HEK293 (cell line): ENCODE measurements at regions not wholly inside any gene's neighbourhood (a gene's known extent, or its start where the extent isn't known, plus 50 kb on each side); places are given as distances from the start of the nearest gene placed in this dataset.

Experiments used
- CTCF ChIA-PET: fragments of 350-600 bp; formaldehyde crosslinking; extraction: SDS; loops from one replicate; lab custom pipeline; 2021; ENCODE audit warnings: antibody characterized with exemption; lab: Yijun Ruan, JAX
- POLR2A ChIA-PET: fragments of 300-600 bp; formaldehyde crosslinking; extraction: SDS; loops from one replicate; lab custom pipeline; 2020; ENCODE audit warnings: antibody characterized with exemption, inconsistent platforms; lab: Yijun Ruan, JAX
- H3K27ac ChIP-seq: fragments of 200-500 bp; sonication (Bioruptor generic); 2 replicates; pipeline ENCODE4 v1.5.1; 2014; ENCODE audit warnings: low read depth, low read length, control low read depth, inconsistent platforms; ENCODE audit errors: extremely low read depth
- H3K36me3 ChIP-seq, 2 experiments: fragments of 200-500 bp in 1 of 2; sonication (Bioruptor generic) in 1 of 2; 1 replicate in 1 of 2; 2 replicates in 1 of 2; pipeline ENCODE4 v1.5.1; 2014 to 2017; ENCODE audit warnings: inconsistent platforms in 2 of 2, low read length in 2 of 2; ENCODE audit not compliant: control insufficient read depth in 2 of 2, insufficient read depth in 1 of 2
- H3K4me1 ChIP-seq: fragments of 200-500 bp; sonication (Bioruptor generic); 2 replicates; pipeline ENCODE4 v1.5.1; 2014; ENCODE audit warnings: mild to moderate bottlenecking, low read length, inconsistent platforms; ENCODE audit not compliant: control insufficient read depth, insufficient read depth
- H3K4me3 ChIP-seq: 2 replicates; pipeline ENCODE4 v1.5.1; 2011; ENCODE audit warnings: low read depth, mild to moderate bottlenecking, control low read depth, low read length, moderate library complexity
- H3K9me3 ChIP-seq: fragments of 200-500 bp; sonication (Bioruptor generic); 2 replicates; pipeline ENCODE4 v1.5.1; 2014; ENCODE audit warnings: low read depth, low read length, inconsistent platforms; ENCODE audit not compliant: control insufficient read depth, insufficient read depth
- GLI2 ChIP-seq: fragments of 450-650 bp; formaldehyde crosslinking; IDR thresholded peaks from 2 replicates; pipeline ENCODE4; 2017; ENCODE audit warnings: missing biosample characterization, missing genetic modification characterization, low read depth, borderline replicate concordance
- KLF10 ChIP-seq: fragments of 450-650 bp; IDR thresholded peaks from 2 replicates; pipeline ENCODE4 v1.5.1; 2018; ENCODE audit warnings: missing biosample characterization, mild to moderate bottlenecking, missing genetic modification characterization
- TSHZ1 ChIP-seq: fragments of 450-650 bp; formaldehyde crosslinking; IDR thresholded peaks from 2 replicates; pipeline ENCODE4 v1.5.1; 2016; ENCODE audit warnings: missing biosample characterization, missing genetic modification characterization, borderline replicate concordance
- ZNF24 ChIP-seq: fragments of 450-650 bp; formaldehyde crosslinking; IDR thresholded peaks from 2 replicates; pipeline ENCODE4 v1.5.1; 2016; ENCODE audit warnings: missing biosample characterization, missing genetic modification characterization
- ZNF280D ChIP-seq: fragments of 450-650 bp; formaldehyde crosslinking; IDR thresholded peaks from 2 replicates; pipeline ENCODE4 v1.5.1; 2016; ENCODE audit warnings: missing biosample characterization, missing genetic modification characterization
- ZNF354C ChIP-seq: fragments of 450-650 bp; formaldehyde crosslinking; IDR thresholded peaks from 2 replicates; pipeline ENCODE4 v1.5.1; 2016; ENCODE audit warnings: missing biosample characterization, missing genetic modification characterization, low read depth, borderline replicate concordance
- ZNF426 ChIP-seq: fragments of 450-650 bp; formaldehyde crosslinking; IDR thresholded peaks from 2 replicates; pipeline ENCODE4 v1.5.1; 2017; ENCODE audit warnings: missing biosample characterization, missing genetic modification characterization, mild to moderate bottlenecking, inconsistent platforms, moderate library complexity
- ZNF473 ChIP-seq: fragments of 450-650 bp; formaldehyde crosslinking; IDR thresholded peaks from 2 replicates; pipeline ENCODE4 v1.5.1; 2017; ENCODE audit warnings: missing biosample characterization, missing genetic modification characterization
- ZNF645 ChIP-seq: fragments of 450-650 bp; formaldehyde crosslinking; IDR thresholded peaks from 2 replicates; pipeline ENCODE4; 2016; ENCODE audit warnings: missing biosample characterization, missing genetic modification characterization
- ZNF701 ChIP-seq: fragments of 450-650 bp; formaldehyde crosslinking; IDR thresholded peaks from 2 replicates; pipeline ENCODE4 v1.5.1; 2016; ENCODE audit warnings: missing biosample characterization, missing genetic modification characterization
- TF ChIP-seq, protein P1 (sequence below): fragments of 450-650 bp; formaldehyde crosslinking; IDR thresholded peaks from 2 replicates; pipeline ENCODE4 v1.5.1; 2017; ENCODE audit warnings: missing biosample characterization, missing genetic modification characterization
- TF ChIP-seq, protein P2 (sequence below): fragments of 450-650 bp; formaldehyde crosslinking; IDR thresholded peaks from 2 replicates; pipeline ENCODE4 v1.5.1; 2016; ENCODE audit warnings: missing biosample characterization, missing genetic modification characterization
- TF ChIP-seq, protein P3 (sequence below): fragments of 450-650 bp; formaldehyde crosslinking; IDR thresholded peaks from 2 replicates; pipeline ENCODE4 v1.5.1; 2016; ENCODE audit warnings: missing biosample characterization, missing genetic modification characterization

DNA sequence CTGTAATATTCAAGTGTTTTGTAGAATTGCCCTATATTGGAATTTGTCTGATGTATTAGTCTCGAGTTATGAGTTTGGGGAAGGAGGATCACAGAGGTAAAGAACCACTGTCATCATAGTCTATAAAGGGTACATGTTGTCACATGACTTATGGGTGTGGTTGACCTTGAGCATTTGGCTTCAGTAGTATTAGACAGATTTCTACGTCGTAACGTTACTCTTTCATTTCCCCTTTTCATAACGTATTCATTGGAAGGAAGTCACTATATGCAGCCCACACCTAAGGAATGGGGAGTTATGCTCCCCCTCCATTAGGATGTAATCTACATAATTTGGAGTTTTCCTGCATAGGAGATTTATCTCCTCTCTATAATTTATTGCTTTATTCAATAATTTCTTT lies 110.1 kb upstream of the VAV3 start:
- Histone ChIP-seq H3K36me3 (no peaks in the 10 kb centered on the region), H3K4me1 (no peaks in the 10 kb centered on the region), H3K4me3 (no peak overlapping the region), H3K27ac (no peak overlapping the region), H3K9me3 (no peaks in the 10 kb centered on the region)
- TF ChIP-seq ZNF473 (no peak), KLF10 (tag by site-specific recombination) (no peak), ZNF280D (tag by site-specific recombination) (no peak), ZNF426 (tag by site-specific recombination) (no peak), ZNF24 (no peak), ZNF645 (tag by site-specific recombination) (no peak), GLI2 (tag by site-specific recombination) (no peak), TSHZ1 (tag by site-specific recombination) (no peak), ZNF701 (tag by site-specific recombination) (no peak), ZNF354C (tag by site-specific recombination) (no peak)
- TF ChIP-seq, protein P1, sequence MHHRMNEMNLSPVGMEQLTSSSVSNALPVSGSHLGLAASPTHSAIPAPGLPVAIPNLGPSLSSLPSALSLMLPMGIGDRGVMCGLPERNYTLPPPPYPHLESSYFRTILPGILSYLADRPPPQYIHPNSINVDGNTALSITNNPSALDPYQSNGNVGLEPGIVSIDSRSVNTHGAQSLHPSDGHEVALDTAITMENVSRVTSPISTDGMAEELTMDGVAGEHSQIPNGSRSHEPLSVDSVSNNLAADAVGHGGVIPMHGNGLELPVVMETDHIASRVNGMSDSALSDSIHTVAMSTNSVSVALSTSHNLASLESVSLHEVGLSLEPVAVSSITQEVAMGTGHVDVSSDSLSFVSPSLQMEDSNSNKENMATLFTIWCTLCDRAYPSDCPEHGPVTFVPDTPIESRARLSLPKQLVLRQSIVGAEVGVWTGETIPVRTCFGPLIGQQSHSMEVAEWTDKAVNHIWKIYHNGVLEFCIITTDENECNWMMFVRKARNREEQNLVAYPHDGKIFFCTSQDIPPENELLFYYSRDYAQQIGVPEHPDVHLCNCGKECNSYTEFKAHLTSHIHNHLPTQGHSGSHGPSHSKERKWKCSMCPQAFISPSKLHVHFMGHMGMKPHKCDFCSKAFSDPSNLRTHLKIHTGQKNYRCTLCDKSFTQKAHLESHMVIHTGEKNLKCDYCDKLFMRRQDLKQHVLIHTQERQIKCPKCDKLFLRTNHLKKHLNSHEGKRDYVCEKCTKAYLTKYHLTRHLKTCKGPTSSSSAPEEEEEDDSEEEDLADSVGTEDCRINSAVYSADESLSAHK (tag by site-specific recombination): no peak
- TF ChIP-seq, protein P2, sequence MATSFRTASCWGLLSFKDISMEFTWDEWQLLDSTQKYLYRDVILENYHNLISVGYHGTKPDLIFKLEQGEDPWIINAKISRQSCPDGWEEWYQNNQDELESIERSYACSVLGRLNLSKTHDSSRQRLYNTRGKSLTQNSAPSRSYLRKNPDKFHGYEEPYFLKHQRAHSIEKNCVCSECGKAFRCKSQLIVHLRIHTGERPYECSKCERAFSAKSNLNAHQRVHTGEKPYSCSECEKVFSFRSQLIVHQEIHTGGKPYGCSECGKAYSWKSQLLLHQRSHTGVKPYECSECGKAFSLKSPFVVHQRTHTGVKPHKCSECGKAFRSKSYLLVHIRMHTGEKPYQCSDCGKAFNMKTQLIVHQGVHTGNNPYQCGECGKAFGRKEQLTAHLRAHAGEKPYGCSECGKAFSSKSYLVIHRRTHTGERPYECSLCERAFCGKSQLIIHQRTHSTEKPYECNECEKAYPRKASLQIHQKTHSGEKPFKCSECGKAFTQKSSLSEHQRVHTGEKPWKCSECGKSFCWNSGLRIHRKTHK (tag by site-specific recombination): no peak
- TF ChIP-seq, protein P3, sequence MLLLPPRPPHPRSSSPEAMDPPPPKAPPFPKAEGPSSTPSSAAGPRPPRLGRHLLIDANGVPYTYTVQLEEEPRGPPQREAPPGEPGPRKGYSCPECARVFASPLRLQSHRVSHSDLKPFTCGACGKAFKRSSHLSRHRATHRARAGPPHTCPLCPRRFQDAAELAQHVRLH (tag by site-specific recombination): no peak
- ChIA-PET CTCF (no interaction called here), POLR2A (no interaction called here)
